ENCODE measurements at regions not wholly inside any gene's neighbourhood (a gene's known extent, or its start where the extent isn't known, plus 50 kb on each side); places are given as distances from the start of the nearest gene placed in this dataset.

DNA sequence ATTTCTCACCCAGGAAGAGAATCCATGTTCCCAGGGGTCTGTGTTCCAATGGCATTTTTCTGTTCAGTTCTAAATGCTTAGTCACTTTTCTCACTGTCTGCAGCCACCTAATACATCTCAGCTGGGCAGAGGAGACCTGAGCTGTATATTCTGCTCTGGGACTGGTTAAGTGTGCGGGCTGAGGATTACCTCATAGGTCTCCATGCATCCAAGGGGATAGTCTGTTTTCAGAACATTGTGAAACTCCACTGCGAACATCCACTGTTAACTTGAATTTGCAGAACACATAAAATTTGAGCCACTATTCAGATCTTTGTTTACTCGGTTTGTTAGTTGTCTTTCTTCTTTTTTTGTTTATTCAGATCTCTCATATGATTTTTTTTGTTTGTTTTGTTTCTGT is 947.1 kb downstream of the TFAP2A start:
- no peak for DNase-seq (ENCODE audit: low spot score)

DNA sequence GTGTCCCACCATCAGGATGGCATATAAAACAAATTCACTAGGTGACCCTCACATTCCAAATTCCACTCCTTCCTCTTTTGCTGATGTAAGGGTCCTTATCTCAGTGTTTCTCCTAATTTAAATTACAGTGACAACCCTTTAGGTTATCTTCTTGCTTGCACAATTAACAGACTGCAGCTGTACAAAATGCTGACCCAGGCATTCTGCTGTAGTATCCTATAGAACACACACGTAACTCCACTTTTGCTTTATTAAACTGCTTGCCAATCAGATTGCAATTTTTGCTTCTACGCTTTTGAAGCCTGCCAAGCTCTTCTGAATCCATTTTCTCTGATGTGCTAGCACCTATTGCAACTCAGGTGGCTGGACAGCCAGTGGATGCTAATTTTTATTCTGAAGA is 950.3 kb downstream of the TFAP2A start:
- no peak for DNase-seq (ENCODE audit: low spot score)

DNA sequence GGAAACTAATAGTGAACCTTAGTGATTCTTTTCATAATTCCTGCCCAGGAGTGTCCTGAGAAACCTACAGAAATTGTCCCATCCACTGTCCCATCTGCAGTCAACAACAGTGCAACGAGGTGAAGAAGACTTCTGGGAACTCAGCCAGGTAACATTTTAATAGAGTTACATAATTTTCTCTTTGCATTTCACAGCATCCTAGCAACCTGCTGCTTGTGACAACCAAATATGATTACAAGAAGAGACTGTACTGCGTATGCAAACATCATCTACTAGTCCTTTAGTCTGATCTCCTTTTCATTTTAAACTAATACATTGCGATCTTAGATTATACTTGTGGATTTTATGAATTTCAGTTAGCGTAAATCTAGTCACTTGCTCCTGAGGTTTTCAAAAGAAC is 951.6 kb downstream of the TFAP2A start:
- no peak for DNase-seq (ENCODE audit: low spot score)

DNA sequence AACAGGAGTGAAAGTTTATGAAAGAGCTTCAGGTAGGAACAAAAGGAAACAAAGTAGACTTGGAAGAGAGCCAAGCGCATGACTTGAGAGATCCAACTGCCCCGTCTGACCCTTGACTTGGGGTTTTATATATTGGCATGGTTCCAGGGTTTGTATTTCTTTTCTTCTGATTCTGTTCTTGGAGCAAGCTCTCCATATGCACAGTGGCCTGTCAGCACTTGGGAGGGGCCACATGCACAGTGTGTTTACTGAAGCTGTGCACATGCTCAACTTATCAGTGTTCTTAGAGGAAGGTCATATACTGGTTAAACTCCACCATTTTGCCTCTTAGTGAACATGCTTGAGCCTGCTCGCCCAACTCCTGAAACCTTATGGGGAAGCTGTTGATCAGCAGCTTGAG is 953.7 kb downstream of the TFAP2A start:
- no peak for DNase-seq (ENCODE audit: low spot score)

DNA sequence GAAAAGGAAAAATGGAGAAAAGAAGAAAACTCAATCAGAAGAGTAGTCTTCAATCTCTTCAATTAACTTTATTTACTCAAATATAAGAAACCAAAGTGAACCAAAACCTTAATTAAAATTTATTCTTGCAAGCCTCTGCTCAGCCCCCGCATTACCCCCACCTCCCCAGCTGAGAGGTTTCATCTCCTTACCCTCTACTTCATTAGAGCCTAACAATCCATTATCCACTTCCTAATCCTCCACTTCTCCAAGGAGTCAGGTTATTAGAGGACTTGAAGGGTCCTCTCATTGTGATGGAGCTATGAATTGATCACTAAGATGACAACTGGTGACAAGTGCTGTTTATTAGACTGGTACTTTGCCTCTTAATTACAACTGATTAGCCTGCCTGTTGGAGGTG is 956.5 kb downstream of the TFAP2A start:
- DNase-seq (ENCODE audit: low spot score): no peak

DNA sequence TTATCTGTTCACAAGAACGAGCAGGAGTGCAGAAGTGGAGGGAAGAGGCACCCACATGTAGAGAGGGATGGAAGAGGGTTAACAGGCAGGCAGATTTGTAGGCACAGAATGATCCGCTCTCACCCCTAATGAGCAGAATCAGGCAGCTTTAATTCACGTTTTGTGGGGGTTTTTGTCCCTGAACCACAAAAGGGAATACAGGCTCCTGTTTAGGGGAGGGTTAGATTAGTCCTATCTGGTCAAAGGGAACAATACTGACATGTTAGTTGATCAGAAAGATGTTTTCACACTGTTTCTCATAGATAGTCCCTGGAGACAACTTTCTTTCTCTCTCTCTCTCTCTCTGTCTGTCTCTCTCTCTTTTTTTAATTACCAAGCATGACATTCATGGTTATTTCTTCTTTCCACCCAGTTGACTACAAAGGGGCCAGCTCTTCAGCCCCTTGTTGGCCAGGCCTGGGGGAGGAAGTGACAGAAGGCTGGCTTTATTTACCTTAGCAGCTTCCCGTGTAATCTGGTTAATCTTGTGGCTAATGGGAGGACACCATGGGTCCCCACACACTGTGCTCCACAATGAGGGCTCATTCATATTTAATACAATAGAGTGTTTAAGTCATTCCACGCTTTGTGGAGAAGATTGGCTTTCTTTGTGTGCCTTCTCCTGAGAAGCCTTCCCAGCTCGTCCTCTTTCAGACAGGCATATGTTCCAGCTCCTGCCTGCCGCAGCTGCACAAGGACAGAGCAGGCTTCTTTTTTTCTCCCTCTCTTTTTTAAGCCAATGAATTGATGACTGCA is 958.8 kb downstream of the TFAP2A start:
- DNase-seq (ENCODE audit: low spot score): peak; percentile 22

DNA sequence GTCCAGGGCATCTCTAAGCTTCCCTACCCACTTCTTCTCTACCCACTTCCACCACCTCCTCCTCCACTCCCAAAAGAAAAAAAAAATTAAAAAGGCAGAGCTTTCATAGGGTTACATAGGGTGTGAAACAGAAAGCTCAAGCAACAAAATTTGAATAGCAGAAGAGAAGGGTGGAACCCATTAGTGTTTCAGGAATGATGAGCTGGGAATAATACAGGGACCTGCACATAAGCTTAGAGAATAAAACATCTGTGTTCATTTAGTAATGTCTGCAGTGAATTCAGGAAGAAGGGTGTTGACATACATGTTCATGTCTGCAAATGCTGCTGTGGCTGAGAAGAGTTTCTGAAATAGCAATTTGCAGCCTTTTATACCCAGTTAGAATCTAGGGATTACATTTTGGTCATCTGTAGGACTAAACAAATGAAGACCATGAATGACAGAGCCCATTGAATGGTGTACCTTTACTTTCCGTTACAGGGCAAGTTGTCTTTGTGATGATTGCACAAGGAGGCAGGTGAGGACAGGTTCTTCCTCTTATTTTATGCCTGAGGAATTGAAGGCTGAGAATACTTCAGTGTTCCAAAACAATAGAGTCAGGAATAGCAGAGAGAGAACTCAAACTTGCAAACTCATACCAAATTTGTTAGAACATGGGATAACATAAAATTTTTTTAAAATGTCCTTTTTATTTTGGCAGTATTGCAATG is 975.1 kb downstream of the TFAP2A start:
- DNase-seq (ENCODE audit: low spot score): no peak

DNA sequence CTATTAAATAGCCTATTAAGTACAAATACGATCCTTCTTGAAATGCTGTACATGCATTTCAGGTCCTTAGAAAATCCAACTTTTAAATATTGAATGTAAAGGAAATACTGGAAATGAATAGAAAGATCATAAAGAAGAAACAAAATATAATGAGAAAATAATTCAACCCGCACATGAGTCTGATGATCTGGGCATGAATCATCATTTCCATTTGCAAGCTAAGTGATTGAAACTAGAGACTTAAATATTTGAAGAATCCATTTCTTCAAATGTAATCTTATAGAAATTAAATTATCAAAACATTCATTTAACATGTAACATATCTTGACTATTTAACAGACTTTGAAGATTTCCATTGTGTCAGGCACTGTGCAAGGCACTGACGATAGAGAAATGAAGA is 977.0 kb downstream of the TFAP2A start:
- no peak for DNase-seq (ENCODE audit: low spot score)

DNA sequence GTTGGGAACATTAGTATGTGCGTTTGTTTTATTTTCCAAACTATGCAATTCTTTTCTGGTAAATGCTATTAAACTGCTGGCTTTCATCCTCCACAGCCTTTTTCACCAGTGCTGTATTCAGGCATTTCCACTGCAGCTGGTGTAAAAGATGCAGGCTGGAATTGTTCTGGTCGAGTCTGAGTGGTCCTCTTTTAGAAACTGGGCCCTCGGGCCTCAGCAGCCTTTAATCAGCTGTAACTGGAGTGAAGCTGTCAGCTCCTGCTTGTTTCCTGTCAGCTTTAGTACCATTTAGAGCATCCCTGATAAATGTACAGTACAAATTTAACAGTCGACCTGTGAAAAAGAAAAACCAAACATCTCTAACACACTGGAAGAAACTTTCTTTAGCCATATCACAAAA is 979.6 kb downstream of the TFAP2A start:
- DNase-seq (ENCODE audit: low spot score): no peak

DNA sequence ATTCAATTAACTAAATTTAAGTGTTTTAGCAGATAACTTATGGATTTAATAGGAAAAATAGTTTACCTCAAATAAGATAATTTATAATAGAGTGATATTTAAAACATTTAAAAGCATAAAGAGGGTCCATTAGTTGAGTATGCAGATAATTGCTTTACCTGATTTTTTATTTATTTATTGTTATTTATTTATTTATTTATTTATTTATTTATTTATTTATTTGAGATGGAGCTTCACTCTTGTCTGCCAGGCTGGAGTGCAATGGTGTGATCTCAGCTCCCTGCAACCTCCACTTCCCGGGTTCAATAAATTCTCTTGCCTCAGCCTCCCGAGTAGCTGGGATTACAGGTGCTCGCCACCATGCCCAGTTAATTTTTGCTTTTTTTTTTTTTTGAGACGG is 982.9 kb downstream of the TFAP2A start:
- no peak for DNase-seq (ENCODE audit: low spot score)

DNA sequence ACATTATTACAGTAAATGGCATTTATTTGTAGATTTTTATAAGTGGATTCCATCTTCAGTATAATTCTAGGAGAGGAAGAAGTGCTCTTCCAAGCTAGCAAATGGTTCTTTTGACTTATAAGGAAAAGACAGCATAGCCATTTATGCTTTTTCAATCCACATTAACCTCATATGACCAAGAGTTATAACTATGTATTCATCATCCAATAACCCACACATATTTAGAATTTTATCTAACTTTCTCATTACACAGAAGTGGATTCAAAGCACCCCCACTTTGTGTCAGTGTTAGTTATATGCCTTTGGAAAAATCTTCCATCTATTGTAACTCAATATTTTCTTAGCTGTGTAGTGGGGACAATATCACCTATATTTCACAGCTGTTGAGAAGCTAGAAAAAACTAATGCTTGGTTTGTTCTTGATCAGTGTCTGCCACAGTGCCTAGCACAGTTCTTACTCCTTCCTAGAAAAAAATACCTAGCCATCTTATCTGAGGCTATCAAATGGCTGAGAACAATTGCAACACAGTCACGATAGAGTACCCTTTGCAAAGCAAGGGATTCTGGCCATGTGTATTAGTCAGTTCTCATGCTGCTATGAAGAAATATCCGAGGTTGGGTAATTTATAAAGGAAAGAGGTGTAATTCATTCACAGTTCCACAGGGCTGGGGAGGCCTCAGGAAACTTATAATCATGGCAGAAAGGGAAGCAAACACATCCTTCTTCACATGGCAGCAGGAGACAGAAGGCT is 986.3 kb downstream of the TFAP2A start:
- DNase-seq (ENCODE audit: low spot score): no peak

DNA sequence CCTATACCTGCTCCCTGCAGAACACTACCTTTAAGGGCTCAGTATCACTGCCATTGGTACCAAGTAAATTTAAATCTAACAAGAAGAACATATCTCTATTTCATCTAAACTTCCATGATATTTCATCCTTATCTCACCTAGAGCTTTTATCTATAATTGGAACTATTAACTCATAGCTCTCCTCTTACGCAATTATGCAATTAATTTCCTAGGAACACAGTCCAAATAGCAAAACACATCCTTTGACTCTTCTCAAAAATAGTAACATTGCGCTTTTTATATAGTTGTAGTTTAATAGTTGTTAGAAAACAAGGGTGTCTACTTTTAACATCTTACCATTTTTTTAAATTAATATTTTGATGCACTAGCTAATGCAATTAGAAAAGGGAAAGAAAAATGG is 986.8 kb upstream of the SLC35B3 start:
- no peak for DNase-seq (ENCODE audit: low spot score)

DNA sequence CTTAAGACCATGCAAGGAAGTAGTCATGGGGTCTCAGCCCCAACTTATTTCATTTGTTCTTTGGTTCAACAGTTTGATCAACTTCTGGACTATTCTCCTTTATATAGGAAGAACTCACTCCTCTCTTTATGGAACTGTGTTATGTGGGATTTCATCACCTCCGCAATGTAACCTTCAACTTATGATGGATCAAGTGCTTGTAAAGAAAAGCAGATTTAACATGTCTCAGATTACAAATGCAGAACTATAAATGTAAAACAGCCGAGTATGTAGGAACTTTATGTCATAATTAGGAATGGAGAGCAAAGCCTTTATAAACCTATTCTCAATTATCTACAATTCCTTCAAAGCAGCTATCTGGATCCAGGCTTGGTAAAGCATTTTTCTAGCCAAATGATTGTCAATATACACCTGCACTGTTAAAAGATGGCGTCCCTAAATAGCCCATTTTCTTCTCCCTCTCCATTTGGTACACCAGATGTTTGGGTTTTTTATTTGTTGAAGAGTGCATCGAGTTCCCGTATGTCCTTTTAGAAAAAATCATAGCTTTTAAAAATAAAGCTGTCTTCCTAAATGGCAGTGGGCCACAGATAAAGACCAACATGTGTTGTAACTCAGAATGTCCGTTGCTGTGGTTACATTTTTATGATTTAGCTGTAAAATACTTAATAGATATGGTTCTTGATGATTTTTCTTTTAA is 985.1 kb upstream of the SLC35B3 start:
- no peak for DNase-seq (ENCODE audit: low spot score)

DNA sequence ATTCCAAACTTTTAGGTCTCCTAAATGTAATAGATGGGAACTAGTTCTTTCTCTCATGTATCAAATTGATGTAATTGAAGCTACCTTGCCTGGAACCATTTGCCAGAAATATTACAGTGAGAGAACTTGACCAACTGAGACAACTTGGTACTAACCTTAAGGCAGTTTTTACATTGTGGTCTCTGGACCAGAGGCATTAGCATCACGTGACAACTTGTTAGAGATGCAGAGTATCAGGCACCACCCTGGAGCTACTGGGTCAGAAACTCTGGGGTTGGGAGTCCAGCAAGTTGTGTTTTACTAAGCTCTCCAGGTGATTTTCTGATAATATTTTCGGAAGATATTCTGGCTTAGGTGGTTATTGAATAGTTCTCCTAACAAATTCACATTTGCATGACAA is 982.1 kb upstream of the SLC35B3 start:
- no peak for DNase-seq (ENCODE audit: low spot score)

DNA sequence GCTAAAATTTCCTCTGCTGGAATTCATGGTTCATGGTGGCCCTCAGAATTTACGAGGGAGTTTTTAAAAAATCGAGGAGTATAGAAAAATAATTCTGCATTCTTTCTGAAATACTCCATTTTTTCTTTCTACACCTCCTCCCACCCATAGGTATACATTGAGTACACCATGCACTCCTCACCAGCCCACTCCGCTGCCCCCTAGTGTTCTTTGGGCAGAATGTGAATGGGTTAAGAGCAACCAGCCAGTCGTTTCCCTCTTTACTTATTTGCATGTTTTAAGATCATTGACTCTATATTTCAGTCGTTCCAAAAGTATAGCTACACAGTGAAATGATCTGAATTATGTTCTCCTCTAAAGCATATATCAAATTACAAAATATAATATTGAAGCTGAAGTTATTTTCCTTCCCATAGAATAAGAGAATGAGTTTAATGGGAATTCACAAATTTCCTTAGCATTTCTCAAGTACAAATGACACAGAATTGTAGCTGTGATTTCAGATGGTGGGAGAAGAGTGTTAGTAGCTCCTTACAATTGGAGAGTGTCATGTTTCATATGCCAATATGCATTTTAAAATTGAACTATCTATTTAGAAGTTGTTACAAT is 977.7 kb upstream of the SLC35B3 start:
- DNase-seq (ENCODE audit: low spot score): peak; percentile 62

DNA sequence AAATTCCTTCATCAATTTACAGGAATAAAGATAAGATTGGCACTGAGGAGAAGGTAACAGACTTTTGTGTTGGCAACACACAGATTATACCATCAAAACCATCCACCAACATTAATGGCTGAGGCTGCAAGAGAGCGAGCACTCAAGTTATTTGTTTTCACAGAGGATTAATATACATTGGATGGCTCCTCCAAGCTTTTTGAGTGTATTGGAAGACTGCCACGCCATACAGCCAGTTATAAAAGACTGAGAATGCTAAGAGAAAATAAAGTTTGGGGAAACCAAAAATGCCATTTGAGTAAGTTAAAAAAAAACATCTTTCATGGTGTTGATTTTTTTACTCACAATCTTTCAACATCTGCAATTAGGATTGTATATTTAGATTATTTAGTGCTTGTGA is 973.8 kb upstream of the SLC35B3 start:
- DNase-seq (ENCODE audit: low spot score): no peak

DNA sequence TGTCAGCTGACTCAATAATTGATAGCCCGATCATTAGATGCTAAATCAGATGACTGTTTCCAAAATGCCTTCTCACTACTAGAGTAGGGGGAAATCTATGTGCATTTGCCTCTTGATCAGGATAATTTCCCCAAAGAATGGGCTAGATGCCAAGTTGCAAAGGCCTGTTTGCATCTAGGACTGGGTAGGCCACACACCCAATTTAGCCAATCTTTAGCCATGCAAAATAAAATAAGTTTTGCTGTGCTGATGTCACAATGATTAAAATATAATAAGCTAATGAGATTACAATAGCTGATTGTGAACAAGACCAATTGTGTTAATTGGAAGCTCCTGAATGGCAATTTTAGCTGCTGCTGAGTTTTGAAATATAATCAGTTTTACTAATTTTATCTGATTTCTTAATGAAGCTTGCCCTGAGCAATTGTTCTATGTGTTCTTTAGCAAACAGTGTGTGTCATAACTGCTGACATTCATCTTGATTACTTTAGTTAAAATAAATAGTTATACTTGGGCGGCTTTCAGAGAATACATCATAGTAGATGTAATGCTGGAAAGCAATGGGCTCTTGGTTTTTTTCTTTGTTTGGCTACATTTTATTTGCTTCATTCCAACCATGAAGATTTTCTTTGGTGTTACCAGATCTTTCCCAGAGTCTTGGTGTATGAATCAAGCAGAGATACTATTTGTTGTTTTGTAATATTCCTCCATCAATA is 973.2 kb upstream of the SLC35B3 start:
- no peak for DNase-seq (ENCODE audit: low spot score)

DNA sequence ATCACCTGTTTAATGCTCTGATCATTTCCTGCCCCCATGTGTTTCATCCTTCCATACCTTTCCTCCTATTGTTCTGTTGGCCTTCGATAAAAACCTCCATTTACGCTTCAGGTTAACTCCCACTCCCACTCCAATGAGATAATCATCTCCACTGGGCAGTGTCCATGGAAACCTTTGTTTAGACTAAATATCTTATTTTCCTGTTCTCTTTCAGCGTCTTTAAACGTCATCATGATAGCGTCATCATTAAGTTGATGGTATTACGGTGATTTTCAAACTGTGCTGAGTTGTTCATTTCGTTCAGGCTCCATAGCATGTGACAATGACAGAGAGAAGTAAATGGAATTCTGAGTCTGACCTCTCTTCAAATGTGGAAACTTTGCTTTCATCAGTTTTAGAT is 970.5 kb upstream of the SLC35B3 start:
- DNase-seq (ENCODE audit: low spot score): no peak

DNA sequence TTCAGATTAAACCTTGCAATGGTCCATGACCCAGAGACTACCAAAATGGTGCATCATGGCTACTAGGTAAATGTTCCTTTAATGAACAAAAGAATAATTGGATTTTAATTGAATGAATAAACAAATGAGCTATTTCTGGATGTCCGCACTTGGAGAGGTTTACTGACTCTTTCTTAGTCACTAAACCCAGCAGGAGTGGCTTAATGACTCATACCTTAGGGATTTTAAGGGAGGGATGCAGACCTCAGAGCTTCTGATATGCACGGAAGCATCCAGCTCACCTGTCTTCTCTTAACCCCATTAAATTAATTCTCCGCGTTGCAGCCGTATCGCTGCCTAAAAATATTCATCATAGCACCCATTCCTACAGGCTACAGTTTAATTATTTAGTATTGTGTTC is 970.0 kb upstream of the SLC35B3 start:
- no peak for DNase-seq (ENCODE audit: low spot score)

DNA sequence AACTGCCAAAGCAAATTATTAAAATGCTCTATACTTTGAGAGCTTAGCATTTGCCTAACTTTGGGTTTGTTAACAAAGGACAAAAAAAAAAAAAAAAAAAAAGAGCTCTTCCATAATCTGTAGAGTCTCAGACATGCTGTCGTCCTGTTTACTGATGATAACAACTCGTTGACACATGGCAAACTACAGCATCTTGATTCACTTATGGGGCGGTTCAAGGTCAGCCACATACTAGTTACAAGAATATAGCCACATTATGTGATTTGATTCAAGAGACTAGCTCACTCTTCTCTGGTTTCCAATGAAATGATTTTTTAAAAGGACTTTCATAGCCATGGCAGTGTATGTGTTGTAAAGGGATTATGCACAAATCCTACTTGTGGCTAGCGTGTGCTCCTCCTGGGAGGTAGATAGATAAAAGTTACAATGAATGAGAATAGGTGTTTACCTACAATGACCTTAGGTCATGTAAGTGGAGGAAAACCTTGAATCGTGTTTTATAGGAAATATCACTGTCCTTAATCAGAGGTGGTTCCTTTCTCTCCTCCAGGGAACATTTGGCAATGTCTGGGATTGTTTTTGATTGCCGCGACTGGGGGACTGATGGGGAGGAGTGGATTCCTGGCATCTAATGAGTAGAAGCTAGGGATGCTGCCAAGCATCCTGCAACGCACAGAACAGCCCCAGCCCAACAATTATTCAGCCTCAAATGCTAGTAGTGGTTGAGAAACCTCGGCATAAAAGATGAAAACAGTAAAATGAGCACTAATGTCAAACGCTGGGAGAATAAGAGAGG is 969.2 kb upstream of the SLC35B3 start:
- no peak for DNase-seq (ENCODE audit: low spot score)

DNA sequence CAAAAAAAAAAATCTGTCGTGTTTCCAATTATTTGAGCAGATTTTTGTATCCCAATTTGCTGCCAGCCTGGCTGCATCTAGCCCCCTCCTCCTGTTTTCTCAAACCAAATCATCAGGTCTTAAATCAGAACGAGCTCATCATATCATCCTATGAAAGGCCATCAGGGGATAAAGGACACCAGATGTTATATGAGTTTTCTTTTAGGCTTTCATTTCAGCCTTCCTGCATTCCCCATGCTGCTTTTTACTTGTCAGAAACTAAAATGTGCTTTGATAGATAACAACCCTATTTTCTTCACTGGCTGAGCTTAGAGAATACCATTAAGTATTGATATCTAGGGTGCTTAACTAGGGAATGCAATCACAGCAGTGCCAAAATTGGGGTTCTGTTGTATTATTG is 968.4 kb upstream of the SLC35B3 start:
- DNase-seq (ENCODE audit: low spot score): no peak

All from D341Med (cell line).